Mesenchymal stem cell (in vitro differentiated cells and primary cell): ENCODE measurements at regions not wholly inside any gene's neighbourhood (a gene's known extent, or its start where the extent isn't known, plus 50 kb on each side); places are given as distances from the start of the nearest gene placed in this dataset.

Experiments used
- DNase-seq: peaks from one replicate; pipeline ENCODE4 v3.0.0-alpha.2; 2013
- H2AFZ ChIP-seq: one replicate; pipeline ENCODE4 v1.6.1; 2013; ENCODE audit warnings: low read depth, mild to moderate bottlenecking, control low read depth, inconsistent platforms, low read length, moderate library complexity
- H2AK5ac ChIP-seq: 2 replicates; pipeline ENCODE4 v1.6.1; 2013; ENCODE audit warnings: low read length, moderate library complexity, mild to moderate bottlenecking, inconsistent platforms; ENCODE audit not compliant: severe bottlenecking
- H2BK120ac ChIP-seq: one replicate; pipeline ENCODE4 v1.6.1; 2013; ENCODE audit warnings: low read depth, mild to moderate bottlenecking, inconsistent platforms, low read length, moderate library complexity
- H2BK12ac ChIP-seq, 2 experiments: one replicate each; pipeline ENCODE4 v1.6.1; 2013; ENCODE audit warnings: inconsistent platforms in 2 of 2, low read length in 2 of 2, mild to moderate bottlenecking in 2 of 2, moderate library complexity in 2 of 2, control low read depth in 1 of 2
- H2BK15ac ChIP-seq: one replicate; pipeline ENCODE4 v1.6.1; 2013; ENCODE audit warnings: mild to moderate bottlenecking, low read depth, inconsistent platforms; ENCODE audit not compliant: poor library complexity, severe bottlenecking
- H2BK5ac ChIP-seq: 2 replicates; pipeline ENCODE4 v1.6.1; 2013; ENCODE audit warnings: low read depth, mild to moderate bottlenecking, low read length, control low read depth, inconsistent platforms; ENCODE audit not compliant: poor library complexity, severe bottlenecking
- H3K14ac ChIP-seq, 2 experiments: one replicate each; pipeline ENCODE4 v1.6.1; 2013; ENCODE audit warnings: inconsistent platforms in 2 of 2, low read length in 2 of 2, control low read depth in 1 of 2, mild to moderate bottlenecking in 1 of 2, moderate library complexity in 1 of 2
- H3K18ac ChIP-seq, 2 experiments: one replicate each; pipeline ENCODE4 v1.6.1; 2013; ENCODE audit warnings: inconsistent platforms in 2 of 2, low read length in 2 of 2, control low read depth in 1 of 2, low read depth in 1 of 2, mild to moderate bottlenecking in 1 of 2
- H3K23ac ChIP-seq, 2 experiments: one replicate each; pipeline ENCODE4 v1.6.1; 2013; ENCODE audit warnings: inconsistent platforms in 2 of 2, low read length in 2 of 2, mild to moderate bottlenecking in 2 of 2, moderate library complexity in 2 of 2, control low read depth in 1 of 2
- H3K27ac ChIP-seq: 2 replicates; pipeline ENCODE4 v1.5.1; 2013; ENCODE audit warnings: mild to moderate bottlenecking, moderate library complexity, low read length, control low read depth, inconsistent platforms; ENCODE audit not compliant: poor library complexity, severe bottlenecking
- H3K27me3 ChIP-seq, 2 experiments: 2 replicates each; pipeline versions ENCODE4 v1.6.1 to v1.7.0; 2013; ENCODE audit warnings: low read length in 2 of 2, mild to moderate bottlenecking in 2 of 2, moderate library complexity in 2 of 2, control low read depth in 1 of 2, inconsistent platforms in 1 of 2; ENCODE audit not compliant: control insufficient read depth in 1 of 2, insufficient read depth in 1 of 2
- H3K36me3 ChIP-seq, 2 experiments: 2 replicates each; pipeline versions ENCODE4 v1.6.1 to v1.7.0; 2013; ENCODE audit warnings: low read length in 2 of 2, control low read depth in 1 of 2, inconsistent platforms in 1 of 2, low read depth in 1 of 2, mild to moderate bottlenecking in 1 of 2; ENCODE audit not compliant: insufficient read depth in 2 of 2, control insufficient read depth in 1 of 2
- H3K4ac ChIP-seq, 2 experiments: one replicate each; pipeline ENCODE4 v1.6.1; 2013; ENCODE audit warnings: inconsistent platforms in 2 of 2, low read length in 2 of 2, mild to moderate bottlenecking in 2 of 2, moderate library complexity in 2 of 2, control low read depth in 1 of 2, low read depth in 1 of 2
- H3K4me1 ChIP-seq: 2 replicates; pipeline ENCODE4 v1.6.1; 2013; ENCODE audit warnings: low read depth, low read length, control low read depth; ENCODE audit not compliant: control insufficient read depth, insufficient read depth
- H3K4me2 ChIP-seq: 2 replicates; pipeline ENCODE4 v1.6.1; 2013; ENCODE audit warnings: low read length, mild to moderate bottlenecking, inconsistent platforms; ENCODE audit not compliant: poor library complexity, severe bottlenecking
- H3K4me3 ChIP-seq, 2 experiments: 2 replicates each; pipeline versions ENCODE4 v1.5.1 to v1.7.0; 2013; ENCODE audit warnings: low read length in 2 of 2, mild to moderate bottlenecking in 2 of 2, control low read depth in 1 of 2, low read depth in 1 of 2; ENCODE audit not compliant: insufficient read depth in 1 of 2
- H3K79me1 ChIP-seq: replicated peaks from 2 replicates; pipeline ENCODE4 v1.6.1; 2013; ENCODE audit warnings: mild to moderate bottlenecking, control low read depth, low read length, inconsistent platforms; ENCODE audit not compliant: poor library complexity, severe bottlenecking
- H3K9ac ChIP-seq: 2 replicates; pipeline ENCODE4 v1.7.0; 2013; ENCODE audit warnings: mild to moderate bottlenecking, low read length, moderate library complexity
- H3K9me3 ChIP-seq: 2 replicates; pipeline ENCODE4 v1.7.0; 2013; ENCODE audit warnings: mild to moderate bottlenecking, low read length; ENCODE audit not compliant: control insufficient read depth
- H4K8ac ChIP-seq: one replicate; pipeline ENCODE4 v1.6.1; 2013; ENCODE audit warnings: inconsistent platforms, mild to moderate bottlenecking, low read length, moderate library complexity
- H4K91ac ChIP-seq: one replicate; pipeline ENCODE4 v1.6.1; 2013; ENCODE audit warnings: mild to moderate bottlenecking, low read length, inconsistent platforms
- WGBS: methylation state at CpG from one replicate; pipeline ENCODE4 v1.1.7; 2013; ENCODE audit warnings: mixed read lengths; 5-methylcytosine and 5-hydroxymethylcytosine counted together

DNA sequence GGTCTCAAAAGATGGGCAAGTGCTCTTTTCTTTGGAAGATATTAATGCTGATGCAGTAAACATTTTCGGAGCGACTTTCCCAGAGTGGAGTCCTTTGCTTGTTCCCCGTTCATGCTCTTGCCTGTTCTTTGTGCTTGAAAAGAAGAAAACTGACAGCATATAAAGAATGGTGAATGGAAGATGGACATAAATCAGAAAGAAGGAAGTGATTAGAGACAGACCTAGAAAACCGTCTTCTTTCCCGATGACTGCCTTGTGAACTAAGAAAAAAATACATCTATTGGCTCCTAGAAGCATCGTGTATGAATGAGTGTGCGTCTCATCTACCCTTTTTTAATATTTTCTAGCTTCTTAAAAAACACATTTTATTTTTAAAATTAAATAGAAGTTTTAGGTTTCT is 740.1 kb upstream of the FANCL start:
- no peak overlapping the region for H2AFZ ChIP-seq
- 91% methylated on average over 5 of the region's 7 CpGs for WGBS

DNA sequence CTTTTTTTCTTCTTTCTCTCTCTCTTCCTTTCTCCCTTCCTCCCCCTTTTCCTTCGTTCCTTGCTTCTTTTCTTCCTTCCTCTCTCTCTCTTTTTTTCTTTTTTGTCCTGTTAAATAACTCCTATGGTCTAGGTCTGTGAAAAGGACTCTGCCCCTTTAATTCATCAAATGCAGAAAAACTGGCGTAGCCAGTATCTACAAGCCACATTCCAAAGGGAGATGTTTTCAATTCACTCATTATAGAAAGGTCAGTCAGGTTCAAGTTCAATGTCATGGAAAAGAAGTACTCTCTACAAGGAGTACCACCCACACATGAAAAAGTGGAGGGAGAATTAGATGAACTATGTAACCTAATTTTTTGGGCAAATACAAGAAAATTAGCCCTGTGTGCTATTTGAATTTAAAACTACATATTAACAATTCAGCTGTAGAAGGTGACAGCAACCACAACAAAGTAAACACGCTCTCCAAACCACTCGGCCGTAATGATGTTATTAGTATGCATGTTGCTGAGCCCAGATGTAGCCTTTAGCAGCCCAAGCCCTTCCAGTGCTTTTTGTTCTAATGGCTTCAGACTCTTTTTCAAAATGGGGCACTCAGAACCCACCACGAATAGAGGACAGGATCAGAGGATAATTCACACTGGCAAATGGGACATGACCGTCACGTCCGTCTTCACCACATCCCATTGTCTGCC is 735.4 kb upstream of the FANCL start:
- Histone ChIP-seq H3K79me1 (no peaks in the 10 kb centered on the region), H3K14ac (no peak overlapping the region), H3K9ac (no peak overlapping the region), H4K8ac (no peak overlapping the region), H3K23ac (no peak overlapping the region), H2AK5ac (no peak overlapping the region), H3K4me3 (no peak overlapping the region), H3K4me1 (peaks cover 1% of the 10 kb centered on the region), H2BK5ac (no peak overlapping the region), H2AFZ (no peak overlapping the region), H3K9me3 (no peaks in the 10 kb centered on the region), H3K27me3 (no peaks in the 10 kb centered on the region), H3K18ac (no peak overlapping the region), H2BK120ac (no peak overlapping the region), H2BK15ac (no peak overlapping the region), H3K4ac (no peak overlapping the region), H3K4me2 (no peak overlapping the region), H3K27ac (no peak overlapping the region), H4K91ac (no peak overlapping the region), H2BK12ac (no peak overlapping the region), H3K36me3 (no peaks in the 10 kb centered on the region)
- no peak for DNase-seq
- WGBS = 79% methylated on average over 6 of the region's 9 CpGs

More for the DNA sequence above, 740.1 kb upstream of the FANCL start:
- Histone ChIP-seq H3K18ac (no peak overlapping the region), H3K4me3 (no peak overlapping the region), H3K23ac (no peak overlapping the region), H2BK15ac (no peak overlapping the region), H2AK5ac (no peak overlapping the region), H3K4me2 (no peak overlapping the region), H3K36me3 (no peaks in the 10 kb centered on the region), H2BK5ac (no peak overlapping the region), H3K9me3 (no peaks in the 10 kb centered on the region), H3K9ac (no peak overlapping the region), H3K4ac (no peak overlapping the region), H3K27me3 (no peaks in the 10 kb centered on the region), H2BK12ac (no peak overlapping the region), H3K27ac (no peak overlapping the region), H3K14ac (no peak overlapping the region), H3K4me1 (no peaks in the 10 kb centered on the region), H3K79me1 (no peaks in the 10 kb centered on the region), H4K8ac (no peak overlapping the region), H4K91ac (no peak overlapping the region), H2BK120ac (no peak overlapping the region)
- DNase-seq = no peak

DNA sequence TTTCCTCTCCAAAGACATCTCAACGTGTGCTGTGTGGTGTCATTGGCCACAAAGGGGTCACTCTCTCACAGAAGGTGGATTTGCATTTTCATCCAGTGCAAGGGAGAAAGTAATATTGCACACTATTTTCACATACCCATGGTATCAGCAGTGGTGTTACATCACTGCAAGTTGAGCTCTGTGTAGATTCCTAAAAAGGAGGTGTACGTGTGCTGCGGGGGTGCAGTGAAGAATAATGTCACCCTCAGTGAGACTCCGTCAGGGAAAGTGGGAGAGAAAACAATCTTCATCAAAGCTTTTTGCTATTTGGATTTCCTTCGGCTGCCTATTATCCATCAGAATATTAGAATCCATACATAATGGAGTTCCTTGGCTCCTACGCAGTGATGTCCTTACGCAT is 733.8 kb upstream of the FANCL start:
- H3K27ac ChIP-seq = no peak overlapping the region
- 96% methylated on average over 4 of the region's 7 CpGs for WGBS
- no peak overlapping the region for H3K4me3 ChIP-seq
- H4K8ac ChIP-seq = no peak overlapping the region
- no peaks in the 10 kb centered on the region for H3K79me1 ChIP-seq
- no peak overlapping the region for H2BK120ac ChIP-seq
- DNase-seq = no peak
- H3K23ac ChIP-seq = no peak overlapping the region
- no peak overlapping the region for H3K18ac ChIP-seq
- no peak overlapping the region for H4K91ac ChIP-seq
- H3K36me3 ChIP-seq = no peaks in the 10 kb centered on the region
- no peak overlapping the region for H3K9ac ChIP-seq
- no peak overlapping the region for H3K14ac ChIP-seq
- no peak overlapping the region for H3K4me2 ChIP-seq
- no peaks in the 10 kb centered on the region for H3K9me3 ChIP-seq
- H2BK12ac ChIP-seq = no peak overlapping the region
- H2BK5ac ChIP-seq = no peak overlapping the region
- H3K4me1 ChIP-seq = peaks cover 1% of the 10 kb centered on the region
- H2AK5ac ChIP-seq = no peak overlapping the region
- no peak overlapping the region for H2BK15ac ChIP-seq
- no peaks in the 10 kb centered on the region for H3K27me3 ChIP-seq
- H3K4ac ChIP-seq = no peak overlapping the region
- H2AFZ ChIP-seq = no peak overlapping the region

DNA sequence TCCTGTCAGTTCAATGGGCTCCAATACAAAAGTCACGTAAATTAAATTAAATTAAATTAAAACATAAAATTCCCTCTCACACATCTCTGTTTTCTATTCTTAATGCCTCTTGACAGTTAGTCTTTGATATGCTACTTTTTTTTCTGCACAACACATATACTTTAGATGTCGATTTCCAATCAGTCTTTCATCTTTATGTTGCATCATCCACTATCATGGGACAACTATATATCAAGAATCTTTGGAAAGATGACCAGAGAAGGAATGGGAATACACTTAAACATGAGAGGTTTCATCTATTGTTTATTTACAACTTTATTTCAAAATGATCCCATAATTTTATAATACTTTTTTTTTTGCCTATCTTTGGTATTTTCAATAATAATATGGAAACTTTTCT is 733.3 kb upstream of the FANCL start:
- no peak overlapping the region for H3K4me2 ChIP-seq
- no peak overlapping the region for H3K14ac ChIP-seq
- no peak overlapping the region for H2AK5ac ChIP-seq
- no peaks in the 10 kb centered on the region for H3K36me3 ChIP-seq
- H3K4ac ChIP-seq = no peak overlapping the region
- no peak overlapping the region for H3K18ac ChIP-seq
- no peak overlapping the region for H3K9ac ChIP-seq
- no peaks in the 10 kb centered on the region for H3K79me1 ChIP-seq
- no peak overlapping the region for H4K91ac ChIP-seq
- no peaks in the 10 kb centered on the region for H3K27me3 ChIP-seq
- no peak overlapping the region for H4K8ac ChIP-seq
- H3K4me1 ChIP-seq = peaks cover 1% of the 10 kb centered on the region
- no peak overlapping the region for H3K23ac ChIP-seq
- no peak for DNase-seq
- H3K9me3 ChIP-seq = no peaks in the 10 kb centered on the region
- no peak overlapping the region for H3K4me3 ChIP-seq
- 100% methylated on average over 2 of the region's 2 CpGs for WGBS
- no peak overlapping the region for H2BK12ac ChIP-seq
- H2BK5ac ChIP-seq = no peak overlapping the region
- H3K27ac ChIP-seq = no peak overlapping the region
- no peak overlapping the region for H2BK120ac ChIP-seq
- H2BK15ac ChIP-seq = no peak overlapping the region
- H2AFZ ChIP-seq = no peak overlapping the region
